ENCODE measurements at regions not wholly inside any gene's neighbourhood (a gene's known extent, or its start where the extent isn't known, plus 50 kb on each side); places are given as distances from the start of the nearest gene placed in this dataset.

DNA sequence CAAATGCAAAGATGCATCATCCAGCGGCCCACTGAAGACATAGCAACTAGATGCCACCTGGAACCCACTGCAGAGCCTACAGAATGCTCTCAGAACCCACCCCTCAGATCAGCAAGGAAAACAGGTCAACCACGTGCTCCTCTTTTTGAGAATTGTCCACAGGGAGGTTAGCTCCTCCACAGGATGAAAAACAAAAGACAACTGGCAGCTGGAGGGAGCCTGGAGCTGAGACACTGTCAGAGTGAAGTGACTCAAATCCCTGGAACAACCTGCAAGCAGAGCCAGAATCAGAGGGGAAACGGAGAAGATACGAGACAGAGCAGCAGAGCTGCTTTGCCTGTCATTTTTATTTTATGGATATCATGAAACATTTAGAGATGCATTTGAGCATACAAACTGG, 277.6 kb downstream of the GASK1B start:
- TF ChIP-seq, protein P1, sequence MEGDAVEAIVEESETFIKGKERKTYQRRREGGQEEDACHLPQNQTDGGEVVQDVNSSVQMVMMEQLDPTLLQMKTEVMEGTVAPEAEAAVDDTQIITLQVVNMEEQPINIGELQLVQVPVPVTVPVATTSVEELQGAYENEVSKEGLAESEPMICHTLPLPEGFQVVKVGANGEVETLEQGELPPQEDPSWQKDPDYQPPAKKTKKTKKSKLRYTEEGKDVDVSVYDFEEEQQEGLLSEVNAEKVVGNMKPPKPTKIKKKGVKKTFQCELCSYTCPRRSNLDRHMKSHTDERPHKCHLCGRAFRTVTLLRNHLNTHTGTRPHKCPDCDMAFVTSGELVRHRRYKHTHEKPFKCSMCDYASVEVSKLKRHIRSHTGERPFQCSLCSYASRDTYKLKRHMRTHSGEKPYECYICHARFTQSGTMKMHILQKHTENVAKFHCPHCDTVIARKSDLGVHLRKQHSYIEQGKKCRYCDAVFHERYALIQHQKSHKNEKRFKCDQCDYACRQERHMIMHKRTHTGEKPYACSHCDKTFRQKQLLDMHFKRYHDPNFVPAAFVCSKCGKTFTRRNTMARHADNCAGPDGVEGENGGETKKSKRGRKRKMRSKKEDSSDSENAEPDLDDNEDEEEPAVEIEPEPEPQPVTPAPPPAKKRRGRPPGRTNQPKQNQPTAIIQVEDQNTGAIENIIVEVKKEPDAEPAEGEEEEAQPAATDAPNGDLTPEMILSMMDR (IDR thresholded peaks at IDR 0.05; ENCODE audit: low read depth, low read length, poor library complexity, severe bottlenecking): no peak
- TF ChIP-seq EZH2phosphoT487 (IDR thresholded peaks at IDR 0.05; ENCODE audit: borderline replicate concordance, low read length): no peak

All from DOHH2 (cell line).